Ovary (tissue), 7 donors: ENCODE measurements at regions not wholly inside any gene's neighbourhood (a gene's known extent, or its start where the extent isn't known, plus 50 kb on each side); places are given as distances from the start of the nearest gene placed in this dataset.

Experiments
- DNase-seq, 5 donors: peaks; one replicate each; pipeline ENCODE4 v3.0.0-alpha.2; 2019 to 2020
- H3K27ac ChIP-seq, 2 donors: fragments of 200-600 bp; one replicate each; pipeline versions ENCODE4 v1.5.1 to v1.8.0; 2019 to 2022
- H3K27me3 ChIP-seq: fragments of 200-600 bp; one replicate; pipeline ENCODE4 v1.8.0; 2022
- H3K36me3 ChIP-seq: fragments of 200-600 bp; sonication (generic); one replicate; pipeline ENCODE4 v1.5.1; 2019
- H3K4me1 ChIP-seq: one replicate; pipeline ENCODE4 v1.8.1; 2013; ENCODE audit warnings: mild to moderate bottlenecking, moderate library complexity; ENCODE audit not compliant: insufficient read depth
- H3K4me3 ChIP-seq: fragments of 200-600 bp; sonication (generic); one replicate; pipeline ENCODE4 v1.5.1; 2017
- H3K9me3 ChIP-seq, 2 donors: fragments of 200-600 bp in 1 of 2; sonication (generic) in 1 of 2; one replicate each; pipeline versions ENCODE4 v1.5.1 to v1.8.1; 2013 to 2019; ENCODE audit warnings: mild to moderate bottlenecking in 1 of 2, moderate library complexity in 1 of 2
- EP300 ChIP-seq: sonication (generic); formaldehyde crosslinking; IDR thresholded peaks from one replicate; pipeline ENCODE4 v1.6.1; 2017; ENCODE audit warnings: antibody characterized with exemption
- POLR2A ChIP-seq: fragments of 450-650 bp; IDR thresholded peaks from one replicate; pipeline ENCODE4 v1.6.1; 2017; ENCODE audit warnings: antibody characterized with exemption, mild to moderate bottlenecking, moderate library complexity
- WGBS, 3 donors: extraction: QIAGEN DNeasy Blood & Tissue Kit in 1 of 3; methylation state at CpG; one replicate each; pipeline versions ENCODE4 v1.1.5 to v1.1.7; 2013 to 2017; 5-methylcytosine and 5-hydroxymethylcytosine counted together
- intact Hi-C, 4 donors: fragments of 100-400 bp; cut with DNase I; formaldehyde crosslinking; loops; one replicate each; pipeline versions ENCODE4 v1.11.0 to v1.15.1; 2022 to 2023
- TF ChIP-seq, protein P1 (sequence below), 3 donors: fragments of 450-650 bp in 2 of 3; fragments of 200-600 bp in 1 of 3; IDR thresholded peaks; one replicate each; pipeline versions ENCODE4 v1.5.1 to v1.8.0; 2016 to 2022; ENCODE audit warnings: antibody characterized with exemption in 3 of 3, mild to moderate bottlenecking in 1 of 3
- donor health status: DM: no; HTN: no; CAD: no; lungs with moderate emphysema.
- donor health status: DM: no; HTN: no; CAD: no.
- donor health status: Bipolar disorder and iron deficiency.
- donor health status: DM: no; HTN: no; CAD: no.
- donor health status: DM: yes; HTN: yes; CAD: no.

DNA sequence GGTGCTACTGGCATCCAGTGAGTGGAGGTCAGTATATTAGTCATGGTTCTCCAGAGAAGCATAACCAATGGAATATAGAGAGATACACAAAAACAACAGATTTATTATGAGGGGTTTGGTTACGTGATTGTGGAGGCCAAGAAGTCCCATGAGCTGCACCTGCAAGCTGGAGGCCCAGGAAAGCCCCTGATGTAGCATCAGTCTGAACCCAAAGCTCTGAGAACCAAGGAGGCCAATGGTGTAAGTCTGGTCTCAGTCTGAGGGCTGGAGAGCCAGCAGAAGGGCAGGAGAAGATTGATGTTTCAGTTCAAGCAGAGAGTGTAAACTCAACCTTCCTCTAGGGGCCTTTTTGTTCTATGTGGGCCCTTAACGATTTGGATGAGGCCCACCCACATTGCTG is 144.1 kb downstream of the KLF13 start:
- no peaks in the 10 kb centered on the region for H3K36me3 ChIP-seq
- peak in 1 of 5 donors; percentile 4 for DNase-seq
- WGBS, 3 donors = 62 to 70% (median 68%) methylated on average over 2 of the region's 2 CpGs
- intact Hi-C loops = no loop called here
- no peak overlapping the region for H3K4me3 ChIP-seq
- peaks cover 5% of the 10 kb centered on the region for H3K4me1 ChIP-seq
- no peak for TF ChIP-seq EP300
- TF ChIP-seq, protein P1, sequence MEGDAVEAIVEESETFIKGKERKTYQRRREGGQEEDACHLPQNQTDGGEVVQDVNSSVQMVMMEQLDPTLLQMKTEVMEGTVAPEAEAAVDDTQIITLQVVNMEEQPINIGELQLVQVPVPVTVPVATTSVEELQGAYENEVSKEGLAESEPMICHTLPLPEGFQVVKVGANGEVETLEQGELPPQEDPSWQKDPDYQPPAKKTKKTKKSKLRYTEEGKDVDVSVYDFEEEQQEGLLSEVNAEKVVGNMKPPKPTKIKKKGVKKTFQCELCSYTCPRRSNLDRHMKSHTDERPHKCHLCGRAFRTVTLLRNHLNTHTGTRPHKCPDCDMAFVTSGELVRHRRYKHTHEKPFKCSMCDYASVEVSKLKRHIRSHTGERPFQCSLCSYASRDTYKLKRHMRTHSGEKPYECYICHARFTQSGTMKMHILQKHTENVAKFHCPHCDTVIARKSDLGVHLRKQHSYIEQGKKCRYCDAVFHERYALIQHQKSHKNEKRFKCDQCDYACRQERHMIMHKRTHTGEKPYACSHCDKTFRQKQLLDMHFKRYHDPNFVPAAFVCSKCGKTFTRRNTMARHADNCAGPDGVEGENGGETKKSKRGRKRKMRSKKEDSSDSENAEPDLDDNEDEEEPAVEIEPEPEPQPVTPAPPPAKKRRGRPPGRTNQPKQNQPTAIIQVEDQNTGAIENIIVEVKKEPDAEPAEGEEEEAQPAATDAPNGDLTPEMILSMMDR (IDR thresholded peaks at IDR 0.05) = no peak
- no peak for TF ChIP-seq POLR2A
- no peaks in the 10 kb centered on the region for H3K27me3 ChIP-seq
- no peak overlapping the region for H3K27ac ChIP-seq
- no peaks in the 10 kb centered on the region for H3K9me3 ChIP-seq

DNA sequence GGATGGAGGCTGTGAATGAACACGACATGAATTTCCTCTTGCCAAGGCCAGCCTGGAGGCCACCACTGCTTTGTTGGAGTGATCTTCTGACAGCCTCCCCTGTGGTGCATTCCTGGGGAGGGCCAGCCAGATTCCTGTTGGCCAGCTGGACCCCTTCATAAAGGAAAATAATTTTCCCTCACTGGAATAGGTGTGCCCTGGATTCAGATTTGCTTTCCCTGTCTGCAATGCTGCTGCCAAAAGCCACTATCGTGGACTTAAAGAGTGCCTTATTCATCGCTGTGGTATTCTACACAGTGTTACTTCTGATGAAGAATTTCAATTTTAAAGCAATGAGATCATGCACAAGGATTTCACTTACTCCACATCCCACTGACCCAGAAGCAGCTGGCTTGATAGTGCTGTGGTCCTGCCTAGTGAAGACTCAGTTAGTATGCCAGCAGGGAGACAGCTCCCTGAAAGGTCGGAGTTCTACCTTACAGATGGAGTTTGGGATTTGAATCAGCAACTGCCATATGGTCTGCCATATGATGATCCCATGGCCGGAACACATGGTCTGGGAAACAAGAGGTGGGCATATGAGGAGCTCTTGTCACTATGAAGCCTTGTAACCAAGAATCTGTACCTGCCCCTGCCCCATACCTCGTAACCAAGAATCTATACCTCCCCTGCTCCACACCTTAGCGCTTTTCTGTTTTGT is 145.2 kb downstream of the KLF13 start:
- Histone ChIP-seq H3K36me3 (no peaks in the 10 kb centered on the region), H3K27ac (no peak overlapping the region), H3K9me3 (no peaks in the 10 kb centered on the region), H3K27me3 (no peaks in the 10 kb centered on the region), H3K4me1 (peaks cover 5% of the 10 kb centered on the region), H3K4me3 (no peak overlapping the region)
- WGBS, 3 donors = 38 to 50% (median 48%) methylated on average over 7 of the region's 7 CpGs
- DNase-seq = peak in 1 of 5 donors; percentile 5
- TF ChIP-seq, protein P1 (IDR thresholded peaks at IDR 0.05) = no peak
- TF ChIP-seq POLR2A (no peak), EP300 (no peak)
- intact Hi-C loops = no loop called here

DNA sequence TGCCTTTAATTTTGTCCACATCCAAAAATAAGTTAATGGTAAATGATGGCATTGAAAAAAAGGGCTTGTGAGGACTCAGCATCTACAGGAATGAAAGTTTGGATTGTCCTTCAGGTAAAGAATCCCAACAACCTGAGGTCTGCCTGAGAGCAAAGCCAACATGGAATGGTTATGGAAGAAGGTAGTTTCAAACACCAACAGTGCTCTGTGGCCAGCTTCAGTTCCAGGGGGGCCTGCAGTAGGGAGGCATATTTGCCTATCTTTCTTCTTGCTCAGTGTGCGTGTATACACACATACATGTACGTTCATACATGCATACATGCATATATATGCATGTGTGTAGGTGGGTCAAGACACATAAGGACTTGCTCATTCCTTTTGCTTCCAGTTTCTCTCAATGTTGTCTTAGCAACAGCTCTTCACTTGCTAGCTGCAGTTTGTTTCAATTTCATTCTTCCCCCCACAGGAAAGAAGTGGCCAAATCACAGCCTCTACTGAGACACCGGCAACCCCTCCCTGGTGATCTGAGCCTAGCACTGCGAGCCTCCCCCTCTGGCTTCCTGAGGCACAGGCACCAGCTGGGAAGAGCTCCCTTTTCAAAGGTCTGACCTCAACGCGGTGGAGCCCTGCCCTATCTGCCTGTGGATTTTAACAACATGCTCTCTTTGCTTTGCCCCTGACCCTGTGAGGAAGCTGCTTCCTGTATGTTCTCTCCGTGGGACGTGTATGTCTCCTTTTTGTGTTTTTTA is 146.2 kb downstream of the KLF13 start:
- Histone ChIP-seq H3K36me3 (no peaks in the 10 kb centered on the region), H3K4me3 (no peak overlapping the region), H3K4me1 (peaks cover 5% of the 10 kb centered on the region), H3K27me3 (no peaks in the 10 kb centered on the region), H3K9me3 (no peaks in the 10 kb centered on the region), H3K27ac (no peak overlapping the region)
- no peak for TF ChIP-seq EP300
- TF ChIP-seq POLR2A = no peak
- TF ChIP-seq, protein P1 (IDR thresholded peaks at IDR 0.05) = no peak
- WGBS, 3 donors = 11 to 19% (median 15%) methylated on average over 8 of the region's 8 CpGs
- peak in 3 of 5 donors; percentile 11 to 62 (median 22) for DNase-seq
- intact Hi-C loops = no loop called here

DNA sequence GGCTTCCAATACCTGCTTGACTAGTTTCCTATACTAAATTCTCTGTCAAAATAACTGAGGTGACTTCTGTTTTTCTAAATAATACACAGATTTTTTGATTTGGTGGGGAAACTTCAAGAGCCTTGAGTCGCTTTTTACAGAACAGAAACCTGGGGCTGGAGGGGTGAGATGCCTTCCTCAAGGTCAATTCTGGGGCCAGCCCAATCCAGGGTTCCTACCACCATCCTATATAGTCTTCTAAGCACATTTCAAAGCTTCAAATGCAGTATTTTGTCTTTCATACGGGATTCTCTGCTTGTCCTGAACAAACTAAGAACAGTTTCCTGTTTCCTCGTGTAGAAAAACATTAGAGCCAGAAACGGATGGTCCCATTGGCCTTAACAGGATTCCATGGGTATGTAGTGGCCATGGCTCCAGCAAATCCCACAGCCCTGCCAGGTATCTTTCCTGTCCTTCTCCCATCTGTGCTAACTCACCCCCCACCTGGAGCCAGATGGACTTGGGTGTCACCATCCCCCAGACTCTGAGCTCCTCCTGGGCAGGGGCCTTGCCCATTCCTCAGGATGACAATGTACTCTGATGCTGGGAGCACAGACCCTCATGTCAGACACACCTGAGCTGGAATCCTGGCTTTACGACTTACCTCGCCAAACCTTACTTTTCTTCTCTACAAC is 146.9 kb downstream of the KLF13 start:
- DNase-seq = peak in 1 of 5 donors; percentile 14
- H3K27ac ChIP-seq = no peak overlapping the region
- no peak overlapping the region for H3K4me3 ChIP-seq
- TF ChIP-seq POLR2A (no peak), EP300 (no peak)
- TF ChIP-seq, protein P1 (IDR thresholded peaks at IDR 0.05) = no peak
- H3K4me1 ChIP-seq = peaks cover 5% of the 10 kb centered on the region
- no peaks in the 10 kb centered on the region for H3K36me3 ChIP-seq
- WGBS, 3 donors = 51 to 62% (median 53%) methylated on average over 6 of the region's 6 CpGs
- H3K9me3 ChIP-seq = no peaks in the 10 kb centered on the region
- H3K27me3 ChIP-seq = no peaks in the 10 kb centered on the region
- intact Hi-C loops = no loop called here
